Midbrain (tissue), 1 donor: ENCODE measurements at regions not wholly inside any gene's neighbourhood (a gene's known extent, or its start where the extent isn't known, plus 50 kb on each side); places are given as distances from the start of the nearest gene placed in this dataset.

Experiments
- DNase-seq: peaks from one replicate; lab custom pipeline; 2025; lab: John Stamatoyannopoulos, UW

- no peak for DNase-seq
These were observed 1314.2 kb downstream of the OTOL1 start for GRCh38 chr3:162810776-162811175.

- DNase-seq: no peak
These were observed 1346.1 kb downstream of the OTOL1 start for GRCh38 chr3:162842549-162843216.

DNA sequence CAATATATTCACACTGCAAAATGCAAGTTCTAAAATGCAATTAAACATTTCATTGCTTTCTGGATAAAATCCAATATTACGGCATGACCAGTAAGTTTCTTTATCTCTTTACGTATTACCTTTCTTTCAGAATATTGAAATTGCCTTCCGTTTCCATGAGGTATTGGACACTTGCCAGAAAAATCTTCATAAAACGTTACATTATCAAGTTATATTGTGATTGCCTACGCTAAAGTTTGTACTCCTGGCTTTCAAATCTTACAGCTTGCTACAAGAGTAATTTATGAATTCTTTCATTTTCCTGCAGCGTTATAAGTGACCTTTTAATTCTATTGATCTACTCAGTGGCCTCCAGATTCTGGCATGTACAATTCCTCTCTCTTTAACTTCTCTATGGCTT is 1349.3 kb downstream of the OTOL1 start:
- no peak for DNase-seq

DNA sequence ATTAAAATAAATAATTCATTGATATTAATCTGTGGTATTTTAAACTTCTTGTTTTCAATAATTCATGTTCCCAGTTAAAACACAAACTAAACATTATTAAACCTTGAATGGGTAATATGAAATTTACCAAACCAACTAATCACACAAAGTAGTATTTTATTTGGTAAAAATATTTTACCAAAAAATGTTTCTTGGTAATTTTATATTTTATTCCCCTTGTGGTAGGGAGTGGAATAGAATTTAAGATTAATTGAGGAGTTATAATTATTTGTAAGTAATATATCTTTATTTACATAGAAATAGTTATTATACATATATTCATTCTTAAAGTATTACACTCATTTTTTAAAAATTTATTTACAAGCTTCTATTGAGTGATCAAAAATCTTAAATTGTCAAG is 1350.9 kb downstream of the OTOL1 start:
- DNase-seq: no peak

- DNase-seq: no peak
These were observed 1367.0 kb downstream of the OTOL1 start for GRCh38 chr3:162863579-162863978.

DNA sequence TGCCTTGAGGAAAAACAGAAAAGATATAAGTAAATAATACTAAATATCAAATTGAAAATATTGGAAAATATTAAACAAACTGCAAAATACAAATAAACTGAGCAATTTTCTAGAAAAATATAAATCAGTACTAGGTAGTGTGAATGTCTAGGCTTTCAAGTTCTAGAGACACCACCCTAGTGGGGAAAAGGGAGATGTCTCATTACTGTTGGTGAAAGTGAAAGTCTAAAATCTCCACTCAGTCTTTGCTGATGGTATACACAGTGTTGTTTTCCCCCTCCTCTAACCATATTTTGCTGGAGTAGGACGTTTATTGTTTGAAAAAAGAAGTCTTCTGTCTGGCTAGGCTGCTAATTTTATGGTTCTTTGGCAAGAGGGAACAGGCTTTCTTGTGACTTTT is 1368.9 kb downstream of the OTOL1 start:
- no peak for DNase-seq

DNA sequence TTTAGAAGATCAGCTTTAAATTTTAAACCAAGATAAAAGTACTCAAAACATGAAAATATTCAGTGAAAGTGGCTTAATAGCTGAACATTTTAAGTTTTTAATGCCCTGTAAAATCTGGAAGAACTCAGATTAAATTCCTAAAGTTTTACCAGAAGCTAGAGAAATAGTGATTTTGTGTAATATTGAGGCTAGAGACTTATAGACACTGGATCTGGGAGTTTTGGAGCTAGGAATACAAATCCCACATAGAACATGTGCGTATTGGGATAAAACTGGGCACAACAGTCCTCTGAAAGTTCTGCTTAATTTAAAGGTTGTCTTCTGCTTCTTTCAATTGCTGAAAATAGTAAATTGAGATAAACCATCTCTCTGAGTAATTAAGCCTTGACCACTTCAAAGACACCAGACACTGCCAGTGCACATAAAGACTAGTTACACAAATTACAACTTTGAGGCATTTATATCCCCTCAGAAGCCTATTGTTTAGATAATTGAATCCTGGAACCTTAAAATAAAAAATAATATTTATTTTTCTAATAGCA is 1382.5 kb downstream of the OTOL1 start:
- DNase-seq: no peak

GRCh38 chr3:162884373-162884772 is 1387.8 kb downstream of the OTOL1 start:
- DNase-seq: no peak

DNA sequence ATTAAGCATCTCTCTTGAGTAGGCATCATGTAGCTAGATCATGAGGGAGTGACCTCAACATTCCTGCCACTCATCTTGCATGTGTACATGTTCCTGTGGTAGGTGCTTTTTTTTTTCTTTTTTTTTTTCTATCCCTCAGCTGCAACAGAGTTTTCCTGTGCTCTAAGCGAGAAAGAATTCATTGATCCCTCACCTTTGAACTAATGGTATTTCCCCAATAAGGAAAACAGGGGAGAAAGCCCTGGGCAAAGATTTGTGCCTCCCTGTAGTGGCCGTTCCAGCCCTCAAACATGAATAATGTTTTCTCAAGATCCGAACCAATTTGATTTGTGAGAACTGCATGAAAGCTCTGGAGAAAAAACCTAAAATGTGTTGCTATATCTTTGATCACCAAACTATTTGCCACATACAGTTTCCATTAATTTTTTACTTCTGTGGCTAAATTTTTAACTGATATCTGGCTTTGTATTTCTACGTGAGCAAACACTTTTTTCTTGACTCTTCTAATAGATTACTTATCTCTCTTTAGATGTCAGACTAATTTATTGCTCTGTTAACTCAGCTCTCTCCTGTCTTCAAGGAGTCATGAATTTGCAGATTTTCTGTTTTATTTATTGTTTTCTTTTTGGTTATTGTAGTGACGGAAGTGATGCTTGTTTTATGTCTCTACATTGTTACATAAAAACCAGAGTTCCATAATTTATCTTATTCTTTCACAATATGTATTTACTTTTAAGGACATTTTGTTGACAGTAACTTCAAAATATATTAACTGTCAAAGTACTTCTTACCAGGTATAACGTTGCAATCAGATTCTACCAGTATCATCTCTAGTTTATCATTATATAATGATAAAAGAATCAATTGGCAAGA is 1396.5 kb downstream of the OTOL1 start:
- DNase-seq: no peak

- no peak for DNase-seq
These were observed 1400.7 kb downstream of the OTOL1 start for GRCh38 chr3:162897291-162897690.

GRCh38 chr3:162932503-162932902 is 1435.9 kb downstream of the OTOL1 start:
- DNase-seq: no peak

DNA sequence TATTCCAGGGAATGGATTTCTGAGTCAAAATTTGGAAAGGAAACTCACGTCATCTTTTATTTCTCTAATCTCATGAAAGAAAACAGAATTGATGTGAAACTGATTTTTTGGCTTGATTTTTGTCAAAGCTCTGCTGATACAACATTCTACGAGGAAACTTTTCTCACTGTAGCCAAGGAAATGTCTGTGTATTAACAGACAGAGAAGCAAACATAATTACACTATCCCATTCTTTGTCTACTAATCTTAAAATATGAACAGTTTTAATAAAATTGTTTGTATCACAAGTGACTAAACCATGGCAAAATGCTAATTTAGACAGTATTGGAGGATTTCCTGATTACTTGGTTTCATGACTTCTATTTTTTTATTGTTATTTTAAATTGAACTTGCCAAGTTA is 1437.0 kb downstream of the OTOL1 start:
- DNase-seq: no peak

GRCh38 chr3:162936706-162937105 is 1440.1 kb downstream of the OTOL1 start:
- no peak for DNase-seq

DNA sequence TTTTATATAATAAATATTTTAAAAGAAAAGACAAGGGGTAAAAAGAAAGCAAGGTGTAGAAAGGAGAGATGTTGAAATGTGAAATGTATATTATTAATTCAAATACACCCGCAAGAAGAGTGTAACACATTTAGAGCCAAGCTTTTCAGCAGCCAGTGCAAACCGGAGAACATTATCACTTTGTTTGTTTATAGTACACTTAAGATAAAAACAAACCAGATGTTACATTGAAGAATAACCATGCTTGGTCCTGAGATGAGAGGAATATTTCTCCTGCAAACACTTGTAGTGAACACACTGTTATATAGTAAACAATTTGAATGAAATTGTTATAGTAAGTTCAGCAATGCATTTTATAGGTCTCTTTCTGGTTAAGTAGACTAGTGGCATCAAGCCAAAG is 1441.5 kb downstream of the OTOL1 start:
- no peak for DNase-seq

- no peak for DNase-seq
These were observed 1449.0 kb downstream of the OTOL1 start for GRCh38 chr3:162945626-162946025.

DNA sequence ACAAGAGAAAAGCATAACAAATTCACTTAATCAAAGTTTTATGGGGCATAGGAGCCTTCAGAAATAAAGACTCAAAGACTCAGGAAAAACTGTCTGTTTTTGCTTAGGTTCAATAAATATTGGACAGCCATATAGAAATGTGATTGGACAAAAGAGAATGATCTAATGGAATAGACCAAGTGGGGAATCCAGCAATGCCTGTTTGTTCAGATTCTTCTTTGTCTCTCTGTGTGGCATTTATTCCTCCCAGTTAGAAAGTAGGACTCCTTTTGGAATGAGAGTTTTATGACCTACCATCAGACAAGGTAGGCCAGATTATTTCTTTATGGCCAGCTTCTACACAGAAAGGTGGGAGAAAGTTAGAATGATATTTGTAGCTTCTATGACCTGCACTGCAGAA is 1460.1 kb downstream of the OTOL1 start:
- DNase-seq: no peak

DNA sequence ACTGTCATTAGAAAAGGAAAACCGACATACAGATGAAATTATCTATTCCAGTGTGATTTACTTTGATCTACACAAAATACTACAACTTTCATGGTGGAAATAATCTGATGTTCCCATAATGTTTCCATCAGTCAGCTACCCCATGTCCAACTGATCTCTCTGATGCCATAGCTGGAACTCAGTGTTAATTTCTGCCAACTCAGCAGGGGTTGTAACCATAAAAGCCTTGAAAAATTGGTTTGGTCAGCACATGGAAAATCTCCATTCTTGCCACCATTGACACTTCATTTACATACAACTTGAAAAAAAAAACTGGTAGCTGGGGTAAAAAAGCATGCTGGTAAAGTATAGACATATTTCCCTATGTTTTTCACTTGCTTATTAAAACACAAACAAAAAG is 1463.7 kb downstream of the OTOL1 start:
- DNase-seq: no peak

- no peak for DNase-seq
These were observed 1473.7 kb downstream of the OTOL1 start for GRCh38 chr3:162970292-162970691.

DNA sequence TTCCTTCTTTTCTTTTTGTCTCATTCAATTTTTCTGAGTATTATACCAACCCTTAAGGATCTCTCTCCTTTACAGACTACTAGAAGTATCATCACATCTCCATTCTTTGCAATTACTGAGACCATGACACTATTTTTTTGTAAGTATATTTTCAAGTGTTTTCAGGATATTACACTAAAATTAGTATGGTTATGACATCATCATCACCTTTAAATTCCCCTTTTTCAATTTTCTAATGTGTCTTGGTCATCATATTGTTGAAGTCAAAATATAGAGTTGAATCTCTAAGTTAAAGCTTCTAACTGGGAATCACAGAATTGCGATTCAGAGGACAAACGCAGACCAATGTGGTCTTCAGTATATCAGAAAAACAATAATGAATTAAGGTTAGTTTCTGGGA is 1475.1 kb downstream of the OTOL1 start:
- DNase-seq: no peak

GRCh38 chr3:162973428-162973917 is 1476.9 kb downstream of the OTOL1 start:
- no peak for DNase-seq

DNA sequence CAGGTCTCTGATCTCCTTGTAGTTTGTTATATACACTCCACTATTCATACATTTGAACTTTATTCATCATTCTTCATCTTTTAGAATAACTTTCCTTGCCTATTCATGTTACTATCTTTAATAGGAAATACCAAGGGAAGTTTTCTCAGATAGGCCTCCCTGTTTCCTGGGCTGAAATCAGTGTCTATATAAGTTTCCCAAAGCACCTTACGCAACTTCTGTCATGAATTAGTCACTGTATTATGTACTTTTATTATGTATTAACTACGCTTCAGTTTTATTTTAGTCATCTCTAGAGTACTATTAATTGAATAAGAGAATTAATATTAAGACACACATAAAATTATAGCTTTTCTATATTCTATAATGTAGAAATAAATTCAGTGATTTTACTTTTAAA is 1481.5 kb downstream of the OTOL1 start:
- no peak for DNase-seq

DNA sequence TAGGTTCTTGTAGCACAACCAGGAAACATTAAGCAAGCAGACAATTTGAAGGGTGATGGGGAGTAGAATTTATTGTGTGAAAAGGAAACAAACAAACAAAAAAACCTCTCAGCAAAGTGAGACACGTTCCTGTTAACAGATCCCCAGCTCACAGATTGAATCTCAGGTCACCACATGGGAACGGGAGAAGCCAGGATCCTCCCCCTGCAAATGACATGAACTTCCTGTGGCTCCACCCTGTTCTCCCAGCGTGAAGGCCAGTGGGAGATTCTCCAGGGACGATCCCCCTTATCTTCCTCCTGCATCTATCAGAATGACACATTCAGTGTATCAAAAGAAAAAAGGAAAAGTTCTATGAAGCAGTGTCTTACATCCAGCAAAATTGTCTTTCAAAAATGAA is 1488.1 kb downstream of the OTOL1 start:
- no peak for DNase-seq
